ENCODE measurements at regions not wholly inside any gene's neighbourhood (a gene's known extent, or its start where the extent isn't known, plus 50 kb on each side); places are given as distances from the start of the nearest gene placed in this dataset.

- TF ChIP-seq CTCF (conservative IDR thresholded peaks at IDR 0.05; ENCODE audit: low read depth, low read length): no peak
- no peak for TF ChIP-seq EZH2 (IDR thresholded peaks at IDR 0.05; ENCODE audit: borderline replicate concordance, low read depth, low read length, poor library complexity, severe bottlenecking)
These were observed 98.3 kb downstream of the NAB1 start for GRCh38 chr2:190746971-190747761.
